Superior temporal gyrus (tissue), 1 donor: ENCODE measurements at regions not wholly inside any gene's neighbourhood (a gene's known extent, or its start where the extent isn't known, plus 50 kb on each side); places are given as distances from the start of the nearest gene placed in this dataset.

Source experiments
- DNase-seq: peaks from one replicate; pipeline ENCODE4 v3.0.0-alpha.2; 2016; ENCODE audit errors: extremely low spot score

GRCh38 chr10:65846541-65846940 lies 1079.3 kb upstream of the LRRTM3 start:
- DNase-seq, result no peak

GRCh38 chr10:65846949-65847348 lies 1078.9 kb upstream of the LRRTM3 start:
- DNase-seq, result no peak

GRCh38 chr10:65847436-65848230 lies 1078.2 kb upstream of the LRRTM3 start:
- no peak for DNase-seq

GRCh38 chr10:65858841-65859240 lies 1067.0 kb upstream of the LRRTM3 start:
- no peak for DNase-seq

DNA sequence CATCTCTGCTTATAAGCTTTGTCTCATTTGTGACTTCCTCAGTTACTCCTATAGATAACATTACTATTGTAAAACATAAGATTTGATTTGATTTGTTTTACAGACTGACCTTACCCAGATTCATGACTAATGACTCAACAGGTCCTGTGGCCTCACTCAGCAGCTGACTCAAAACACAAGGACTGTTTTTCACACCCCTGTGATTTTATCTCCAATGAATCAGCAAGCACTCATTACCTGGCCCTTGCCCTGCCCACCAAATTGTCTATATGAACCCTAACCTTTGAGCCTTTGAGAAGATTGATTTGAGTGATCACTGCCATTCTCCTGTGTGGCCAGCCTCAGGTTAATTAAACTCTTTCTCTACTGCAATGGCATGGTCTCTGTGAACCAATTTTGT lies 1064.6 kb upstream of the LRRTM3 start:
- no peak for DNase-seq
